T-cell (primary cell): ENCODE measurements at regions not wholly inside any gene's neighbourhood (a gene's known extent, or its start where the extent isn't known, plus 50 kb on each side); places are given as distances from the start of the nearest gene placed in this dataset.

Source experiments
- ATAC-seq, 4 experiments: fragments of 200-7000 bp in 3 of 4; fragments of 150-1000 bp in 1 of 4; cut with Tn5 transposase; replicated peaks in 1 of 4; 1 replicate in 3 of 4; 2 replicates in 1 of 4; pipeline ENCODE4 v1.10.0; 2021; ENCODE audit warnings: moderate library complexity in 3 of 4, mild to moderate bottlenecking in 2 of 4, moderate number of reproducible peaks in 1 of 4
- CTCF ChIA-PET, 2 donors: fragments of 300-600 bp; sonication (Branson Sonifier 250); formaldehyde crosslinking; loops; one replicate each; lab custom pipeline; 2022; ENCODE audit warnings: antibody characterized with exemption in 2 of 2; lab: Charles Lee
- POLR2A ChIA-PET, 2 donors: fragments of 300-600 bp; sonication (Branson Sonifier 250); formaldehyde crosslinking; loops; one replicate each; lab custom pipeline; 2022; ENCODE audit warnings: antibody characterized with exemption in 2 of 2; lab: Charles Lee
- DNase-seq, 35 experiments: peaks; one replicate each; pipeline versions ENCODE4 v3.0.0 to v3.0.0-alpha.2; 2013 to 2023
- H3K27ac ChIP-seq: one replicate; pipeline ENCODE4 v1.5.1; 2013; ENCODE audit warnings: low read length
- H3K27me3 ChIP-seq, 2 experiments: replicated peaks in 1 of 2; 1 replicate in 1 of 2; 2 replicates in 1 of 2; pipeline versions ENCODE4 v1.6.1 to v1.7.0; 2013; ENCODE audit warnings: low read length in 1 of 2, mixed read lengths in 1 of 2; ENCODE audit not compliant: control insufficient read depth in 2 of 2, insufficient read depth in 2 of 2; ENCODE audit errors: extremely low read depth in 1 of 2
- H3K36me3 ChIP-seq, 2 donors: 1 replicate in 1 of 2; 2 replicates in 1 of 2; pipeline versions ENCODE4 v1.6.1 to v1.7.0; 2013; ENCODE audit warnings: low read length in 1 of 2; ENCODE audit not compliant: control insufficient read depth in 2 of 2, insufficient read depth in 1 of 2; ENCODE audit errors: extremely low read depth in 1 of 2
- H3K4me1 ChIP-seq, 2 experiments: 1 replicate in 1 of 2; 2 replicates in 1 of 2; pipeline versions ENCODE4 v1.6.1 to v1.7.0; 2013; ENCODE audit warnings: low read length in 2 of 2, mixed read lengths in 1 of 2; ENCODE audit not compliant: insufficient read depth in 2 of 2, control insufficient read depth in 1 of 2; ENCODE audit errors: extremely low read depth in 1 of 2
- H3K4me3 ChIP-seq, 2 donors: 1 replicate in 1 of 2; 2 replicates in 1 of 2; pipeline versions ENCODE4 v1.5.1 to v1.7.0; 2013; ENCODE audit warnings: mild to moderate bottlenecking in 2 of 2, low read length in 1 of 2, moderate library complexity in 1 of 2; ENCODE audit not compliant: control insufficient read depth in 1 of 2; ENCODE audit errors: extremely low read depth in 1 of 2
- H3K9me3 ChIP-seq: 2 replicates; pipeline ENCODE4 v1.7.0; 2013
- H3K27ac Mint-ChIP-seq, 2 donors: one replicate each; pipeline ENCODE4 v1.8.0; 2020 to 2021; ENCODE audit warnings: mild to moderate bottlenecking in 2 of 2, mixed read lengths in 2 of 2
- H3K27me3 Mint-ChIP-seq, 2 donors: one replicate each; pipeline ENCODE4 v1.8.0; 2021 to 2022; ENCODE audit warnings: mixed read lengths in 2 of 2
- H3K36me3 Mint-ChIP-seq: one replicate; pipeline ENCODE4 v1.8.0; 2021; ENCODE audit warnings: mixed read lengths
- H3K4me1 Mint-ChIP-seq, 3 donors: one replicate each; pipeline ENCODE4 v1.8.0; 2020 to 2022; ENCODE audit warnings: mixed read lengths in 3 of 3, mild to moderate bottlenecking in 1 of 3
- H3K4me3 Mint-ChIP-seq, 3 donors: one replicate each; pipeline ENCODE4 v1.8.0; 2020 to 2022; ENCODE audit warnings: mild to moderate bottlenecking in 3 of 3, mixed read lengths in 3 of 3, moderate library complexity in 3 of 3
- H3K9me3 Mint-ChIP-seq, 3 donors: one replicate each; pipeline ENCODE4 v1.8.0; 2020 to 2022; ENCODE audit warnings: mixed read lengths in 3 of 3
- WGBS: methylation state at CpG from one replicate; pipeline ENCODE4 v1.1.5; 2013; ENCODE audit warnings: missing lambda C conversion rate; ENCODE audit not compliant: insufficient coverage; 5-methylcytosine and 5-hydroxymethylcytosine counted together

- no peak overlapping the region for H3K4me3 ChIP-seq
- DNase-seq (no peak), ATAC-seq (no peak)
- Mint-ChIP-seq H3K9me3 (peaks cover 3 to 5% (median 3%) of the 10 kb centered on the region in 3 donors), H3K4me1 (no peaks in the 10 kb centered on the region), H3K27ac (no peak overlapping the region), H3K27me3 (peaks cover 6 to 13% of the 10 kb centered on the region in 2 donors), H3K36me3 (no peaks in the 10 kb centered on the region), H3K4me3 (no peak overlapping the region)
- H3K27me3 ChIP-seq = peaks cover 0 to 13% of the 10 kb centered on the region in 2 experiments
- no peaks in the 10 kb centered on the region for H3K4me1 ChIP-seq
- ChIA-PET POLR2A (no interaction called here), CTCF (no interaction called here)
- no peak overlapping the region for H3K27ac ChIP-seq
- WGBS = 67% methylated on average over 1 of the region's 8 CpGs
- H3K9me3 ChIP-seq = no peaks in the 10 kb centered on the region
- H3K36me3 ChIP-seq = no peaks in the 10 kb centered on the region
Measured at GRCh38 chr15:30030345-30030744, 52.4 kb upstream of the GOLGA8J start.

- Histone ChIP-seq H3K9me3 (no peaks in the 10 kb centered on the region), H3K36me3 (no peaks in the 10 kb centered on the region), H3K27me3 (peaks cover 0 to 10% of the 10 kb centered on the region in 2 experiments), H3K4me1 (no peaks in the 10 kb centered on the region), H3K27ac (no peak overlapping the region), H3K4me3 (no peak overlapping the region)
- no peaks in the 10 kb centered on the region for H3K36me3 Mint-ChIP-seq
- 14% methylated on average over 1 of the region's 6 CpGs for WGBS
- peaks cover 0 to 4% (median 0%) of the 10 kb centered on the region in 3 donors for H3K9me3 Mint-ChIP-seq
- DNase-seq (no peak), ATAC-seq (no peak)
- H3K4me3 Mint-ChIP-seq = no peak overlapping the region
- H3K4me1 Mint-ChIP-seq = no peaks in the 10 kb centered on the region
- CTCF ChIA-PET = no interaction called here
- POLR2A ChIA-PET = no interaction called here
- H3K27me3 Mint-ChIP-seq = peaks cover 30 to 49% of the 10 kb centered on the region in 2 donors
- H3K27ac Mint-ChIP-seq = no peak overlapping the region
Measured at GRCh38 chr15:30023798-30024295, 58.9 kb upstream of the GOLGA8J start.

- H3K4me1 Mint-ChIP-seq = no peaks in the 10 kb centered on the region
- no peak overlapping the region for H3K27ac Mint-ChIP-seq
- Histone ChIP-seq H3K27ac (no peak overlapping the region), H3K36me3 (no peaks in the 10 kb centered on the region), H3K27me3 (peaks cover 0 to 4% of the 10 kb centered on the region in 2 experiments), H3K4me3 (no peak overlapping the region), H3K4me1 (no peaks in the 10 kb centered on the region), H3K9me3 (no peaks in the 10 kb centered on the region)
- H3K9me3 Mint-ChIP-seq = no peaks in the 10 kb centered on the region
- ChIA-PET POLR2A (no interaction called here), CTCF (no interaction called here)
- peaks cover 4 to 9% of the 10 kb centered on the region in 2 donors for H3K27me3 Mint-ChIP-seq
- DNase-seq (no peak), ATAC-seq (no peak)
- no CpG with 5 or more reads among the region's 2 CpGs for WGBS
- no peak overlapping the region for H3K4me3 Mint-ChIP-seq
- H3K36me3 Mint-ChIP-seq = no peaks in the 10 kb centered on the region
Measured at GRCh38 chr15:30010746-30011145, 72.0 kb upstream of the GOLGA8J start.

- CTCF ChIA-PET = no interaction called here
- POLR2A ChIA-PET = no interaction called here
- no CpG with 5 or more reads among the region's 1 CpG for WGBS
- no peaks in the 10 kb centered on the region for H3K9me3 ChIP-seq
- H3K27me3 ChIP-seq = peaks cover 0 to 4% of the 10 kb centered on the region in 2 experiments
- no peaks in the 10 kb centered on the region for H3K4me1 ChIP-seq
- no peak overlapping the region for H3K27ac Mint-ChIP-seq
- DNase-seq (no peak), ATAC-seq (no peak)
- H3K9me3 Mint-ChIP-seq = no peaks in the 10 kb centered on the region
- no peak overlapping the region for H3K27ac ChIP-seq
- no peaks in the 10 kb centered on the region for H3K36me3 ChIP-seq
- no peaks in the 10 kb centered on the region for H3K36me3 Mint-ChIP-seq
- no peak overlapping the region for H3K4me3 Mint-ChIP-seq
- peaks cover 0 to 9% of the 10 kb centered on the region in 2 donors for H3K27me3 Mint-ChIP-seq
- no peaks in the 10 kb centered on the region for H3K4me1 Mint-ChIP-seq
- no peak overlapping the region for H3K4me3 ChIP-seq
Measured at GRCh38 chr15:30008156-30008555, 74.6 kb upstream of the GOLGA8J start.

- Mint-ChIP-seq H3K4me1 (no peaks in the 10 kb centered on the region), H3K4me3 (no peak overlapping the region), H3K36me3 (no peaks in the 10 kb centered on the region), H3K9me3 (no peaks in the 10 kb centered on the region), H3K27ac (no peak overlapping the region), H3K27me3 (peaks cover 3 to 5% of the 10 kb centered on the region in 2 donors)
- H3K36me3 ChIP-seq = no peaks in the 10 kb centered on the region
- ChIA-PET CTCF (no interaction called here), POLR2A (no interaction called here)
- 79% methylated on average over 3 of the region's 5 CpGs for WGBS
- no peaks in the 10 kb centered on the region for H3K9me3 ChIP-seq
- ATAC-seq (no peak), DNase-seq (no peak)
- no peak overlapping the region for H3K4me3 ChIP-seq
- H3K27me3 ChIP-seq = peaks cover 0 to 3% of the 10 kb centered on the region in 2 experiments
- H3K27ac ChIP-seq = no peak overlapping the region
- no peaks in the 10 kb centered on the region for H3K4me1 ChIP-seq
Measured at GRCh38 chr15:30001602-30002001, 81.2 kb upstream of the GOLGA8J start.

- no peaks in the 10 kb centered on the region for H3K9me3 ChIP-seq
- whole genome bisulfite sequencing = 29% methylated on average over 1 of the region's 2 CpGs
- Mint-ChIP-seq H3K27ac (no peak overlapping the region), H3K27me3 (peaks cover 5 to 7% of the 10 kb centered on the region in 2 donors), H3K4me1 (no peaks in the 10 kb centered on the region), H3K36me3 (no peaks in the 10 kb centered on the region), H3K4me3 (no peak overlapping the region), H3K9me3 (no peaks in the 10 kb centered on the region)
- ChIA-PET POLR2A (no interaction called here), CTCF (interaction anchor here in 1 of 2 donors (0.7 kb wide), 1 partner anchor 85 kb away, joined by 3 read pairs; no protein-coding TSS in a partner anchor)
- H3K27ac ChIP-seq = no peak overlapping the region
- H3K4me1 ChIP-seq = no peaks in the 10 kb centered on the region
- H3K27me3 ChIP-seq = peaks cover 0 to 3% of the 10 kb centered on the region in 2 experiments
- DNase-seq (no peak), ATAC-seq (no peak)
- H3K36me3 ChIP-seq = no peaks in the 10 kb centered on the region
- no peak overlapping the region for H3K4me3 ChIP-seq
Measured at GRCh38 chr15:29998033-29998432, 84.7 kb upstream of the GOLGA8J start.

- H3K9me3 Mint-ChIP-seq = no peaks in the 10 kb centered on the region
- DNase-seq (no peak), ATAC-seq (no peak)
- no peaks in the 10 kb centered on the region for H3K36me3 Mint-ChIP-seq
- Histone ChIP-seq H3K4me3 (no peak overlapping the region), H3K27ac (no peak overlapping the region), H3K9me3 (no peaks in the 10 kb centered on the region), H3K4me1 (no peaks in the 10 kb centered on the region), H3K27me3 (peaks cover 0 to 3% of the 10 kb centered on the region in 2 experiments), H3K36me3 (no peaks in the 10 kb centered on the region)
- 100% methylated on average over 4 of the region's 6 CpGs for WGBS
- CTCF ChIA-PET = interaction anchor here in 1 of 2 donors (0.7 kb wide), 1 partner anchor 85 kb away, joined by 3 read pairs; no protein-coding TSS in a partner anchor
- no peak overlapping the region for H3K4me3 Mint-ChIP-seq
- POLR2A ChIA-PET = no interaction called here
- H3K27ac Mint-ChIP-seq = no peak overlapping the region
- peaks cover 5 to 7% of the 10 kb centered on the region in 2 donors for H3K27me3 Mint-ChIP-seq
- no peaks in the 10 kb centered on the region for H3K4me1 Mint-ChIP-seq
Measured at GRCh38 chr15:29997499-29997898, 85.3 kb upstream of the GOLGA8J start.
